ENCODE measurements at regions not wholly inside any gene's neighbourhood (a gene's known extent, or its start where the extent isn't known, plus 50 kb on each side); places are given as distances from the start of the nearest gene placed in this dataset.

DNA sequence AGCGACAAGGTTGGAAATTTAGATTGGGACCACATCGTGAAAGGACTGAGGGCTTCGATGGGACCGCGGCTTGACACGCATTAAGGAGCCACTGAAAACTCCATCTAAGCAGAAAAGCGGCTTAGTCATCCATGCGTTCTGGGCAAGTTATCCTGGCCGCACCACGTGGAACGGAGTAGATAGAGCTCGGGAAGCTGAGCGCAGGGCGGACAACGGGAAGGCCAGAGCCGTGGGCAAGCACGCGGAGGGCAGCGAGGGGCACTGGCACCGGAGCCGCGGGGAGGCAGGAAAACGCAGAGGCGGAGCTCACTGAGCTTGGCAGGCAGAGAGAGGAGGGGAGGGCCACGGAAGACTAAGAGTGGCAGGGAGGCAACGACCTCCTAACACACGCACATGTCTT, 61.3 kb upstream of the VGLL4 start:
- TF ChIP-seq, protein P1, sequence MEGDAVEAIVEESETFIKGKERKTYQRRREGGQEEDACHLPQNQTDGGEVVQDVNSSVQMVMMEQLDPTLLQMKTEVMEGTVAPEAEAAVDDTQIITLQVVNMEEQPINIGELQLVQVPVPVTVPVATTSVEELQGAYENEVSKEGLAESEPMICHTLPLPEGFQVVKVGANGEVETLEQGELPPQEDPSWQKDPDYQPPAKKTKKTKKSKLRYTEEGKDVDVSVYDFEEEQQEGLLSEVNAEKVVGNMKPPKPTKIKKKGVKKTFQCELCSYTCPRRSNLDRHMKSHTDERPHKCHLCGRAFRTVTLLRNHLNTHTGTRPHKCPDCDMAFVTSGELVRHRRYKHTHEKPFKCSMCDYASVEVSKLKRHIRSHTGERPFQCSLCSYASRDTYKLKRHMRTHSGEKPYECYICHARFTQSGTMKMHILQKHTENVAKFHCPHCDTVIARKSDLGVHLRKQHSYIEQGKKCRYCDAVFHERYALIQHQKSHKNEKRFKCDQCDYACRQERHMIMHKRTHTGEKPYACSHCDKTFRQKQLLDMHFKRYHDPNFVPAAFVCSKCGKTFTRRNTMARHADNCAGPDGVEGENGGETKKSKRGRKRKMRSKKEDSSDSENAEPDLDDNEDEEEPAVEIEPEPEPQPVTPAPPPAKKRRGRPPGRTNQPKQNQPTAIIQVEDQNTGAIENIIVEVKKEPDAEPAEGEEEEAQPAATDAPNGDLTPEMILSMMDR (IDR thresholded peaks at IDR 0.05; ENCODE audit: low read depth, low read length), result no peak
- no peak for TF ChIP-seq EZH2phosphoT487 (IDR thresholded peaks at IDR 0.05; ENCODE audit: low read depth)

All from OCI-LY3 (cell line).